H1 (cell line): ENCODE measurements at regions not wholly inside any gene's neighbourhood (a gene's known extent, or its start where the extent isn't known, plus 50 kb on each side); places are given as distances from the start of the nearest gene placed in this dataset.

Experiments
- CTCF ChIA-PET: fragments of 300-600 bp; sonication (Branson Sonifier 250); formaldehyde crosslinking; loops from one replicate; lab custom pipeline; 2021; ENCODE audit not compliant: partially characterized antibody; lab: Charles Lee
- POLR2A ChIA-PET: fragments of 300-600 bp; sonication (Branson Sonifier 250); formaldehyde crosslinking; loops from one replicate; lab custom pipeline; 2021; ENCODE audit warnings: inconsistent platforms; ENCODE audit not compliant: partially characterized antibody; lab: Charles Lee
- DNase-seq, 2 experiments: peaks; one replicate each; pipeline versions ENCODE4 v3.0.0 to v3.0.0-alpha.2; 2010 to 2022; ENCODE audit warnings: low spot score in 2 of 2, low read depth in 1 of 2, mixed read lengths in 1 of 2
- FAIRE-seq: peaks from 2 replicates; lab custom pipeline; 2011; peaks lifted over from hg19 to GRCh38; lab: Jason Lieb, UNC
- H2AFZ ChIP-seq: 2 replicates; pipeline ENCODE4 v1.8.1; 2012; ENCODE audit warnings: low read length, inconsistent platforms
- H2AK5ac ChIP-seq: 2 replicates; pipeline ENCODE4 v1.6.1; 2013; ENCODE audit warnings: low read depth, low read length
- H2BK120ac ChIP-seq: replicated peaks from 2 replicates; pipeline ENCODE3; 2013; ENCODE audit warnings: low read depth, low read length, inconsistent platforms
- H2BK12ac ChIP-seq: 2 replicates; pipeline ENCODE4 v1.6.1; 2013; ENCODE audit warnings: low read depth, low read length
- H2BK15ac ChIP-seq: 2 replicates; pipeline ENCODE4 v1.6.1; 2013; ENCODE audit warnings: low read length
- H2BK20ac ChIP-seq: 2 replicates; pipeline ENCODE4 v1.6.1; 2013; ENCODE audit warnings: low read length
- H2BK5ac ChIP-seq: 2 replicates; pipeline ENCODE4 v1.6.1; 2013; ENCODE audit warnings: low read depth, low read length
- H3K14ac ChIP-seq: 2 replicates; pipeline ENCODE4 v1.6.1; 2013; ENCODE audit warnings: inconsistent platforms; ENCODE audit not compliant: insufficient read length
- H3K18ac ChIP-seq: 2 replicates; pipeline ENCODE4 v1.6.1; 2013; ENCODE audit warnings: low read length; ENCODE audit errors: extremely low read depth
- H3K23ac ChIP-seq: 2 replicates; pipeline ENCODE4 v1.6.1; 2013; ENCODE audit warnings: inconsistent platforms; ENCODE audit not compliant: insufficient read length
- H3K23me2 ChIP-seq: 2 replicates; pipeline ENCODE4 v1.6.1; 2013; ENCODE audit warnings: low read depth, low read length
- H3K27ac ChIP-seq: 2 replicates; pipeline ENCODE4 v1.6.1; 2011; ENCODE audit warnings: low read depth, low read length, inconsistent platforms
- H3K27me3 ChIP-seq, 4 experiments: replicated peaks in 1 of 4; 1 replicate in 1 of 4; 2 replicates in 3 of 4; pipeline versions ENCODE4 v1.6.1 to v1.8.1; 2011 to 2013; ENCODE audit warnings: low read length in 3 of 4, mild to moderate bottlenecking in 3 of 4, inconsistent platforms in 2 of 4, mixed read lengths in 2 of 4, moderate library complexity in 1 of 4; ENCODE audit not compliant: control insufficient read depth in 3 of 4, insufficient read depth in 3 of 4; ENCODE audit errors: extremely low read depth in 1 of 4
- H3K36me3 ChIP-seq, 4 experiments: 2 replicates each; pipeline versions ENCODE4 v1.6.1 to v1.8.1; 2011 to 2013; ENCODE audit warnings: mild to moderate bottlenecking in 4 of 4, low read length in 3 of 4, moderate library complexity in 2 of 4, control low read depth in 1 of 4, inconsistent platforms in 1 of 4; ENCODE audit not compliant: insufficient read depth in 4 of 4, control insufficient read depth in 2 of 4
- H3K4ac ChIP-seq: replicated peaks from 2 replicates; pipeline ENCODE3; 2013; ENCODE audit warnings: low read length, low read depth, mixed read lengths, inconsistent platforms; ENCODE audit not compliant: insufficient read length
- H3K4me1 ChIP-seq, 4 experiments: replicated peaks in 1 of 4; 1 replicate in 1 of 4; 2 replicates in 3 of 4; pipeline versions ENCODE4 v1.6.1 to v1.8.1; 2011 to 2013; ENCODE audit warnings: low read length in 3 of 4, inconsistent platforms in 2 of 4, mixed read lengths in 1 of 4; ENCODE audit not compliant: insufficient read depth in 4 of 4, control insufficient read depth in 3 of 4
- H3K4me2 ChIP-seq, 2 experiments: 2 replicates each; pipeline versions ENCODE4 v1.6.1 to v1.8.1; 2011 to 2013; ENCODE audit warnings: low read depth in 2 of 2, low read length in 2 of 2, control low read depth in 1 of 2, inconsistent platforms in 1 of 2, mild to moderate bottlenecking in 1 of 2; ENCODE audit not compliant: insufficient read depth in 1 of 2
- H3K4me3 ChIP-seq, 4 experiments: fragments of 200-600, 300-600 bp in 1 of 4; sonication (generic), shearing (Covaris generic), sonication (Bioruptor Twin) in 1 of 4; 2 replicates each; pipeline versions ENCODE4 v1.5.1 to v1.8.1; 2011 to 2016; ENCODE audit warnings: low read length in 4 of 4, low read depth in 3 of 4, control low read depth in 2 of 4, inconsistent platforms in 2 of 4, mild to moderate bottlenecking in 2 of 4, mixed read lengths in 1 of 4, moderate library complexity in 1 of 4; ENCODE audit not compliant: insufficient read depth in 2 of 4; ENCODE audit errors: extremely low read depth in 1 of 4
- H3K56ac ChIP-seq: replicated peaks from 2 replicates; pipeline ENCODE3; 2013; ENCODE audit warnings: low read depth, mild to moderate bottlenecking, mixed read lengths, low read length, inconsistent platforms; ENCODE audit not compliant: insufficient read length
- H3K79me1 ChIP-seq: 2 replicates; pipeline ENCODE4 v1.6.1; 2013; ENCODE audit warnings: low read depth, low read length, control low read depth
- H3K79me2 ChIP-seq, 2 experiments: 2 replicates each; pipeline versions ENCODE4 v1.6.1 to v1.8.1; 2012 to 2013; ENCODE audit warnings: low read length in 2 of 2, mild to moderate bottlenecking in 2 of 2, inconsistent platforms in 1 of 2; ENCODE audit not compliant: insufficient read depth in 2 of 2, control insufficient read depth in 1 of 2
- H3K9ac ChIP-seq, 4 experiments: replicated peaks in 1 of 4; 1 replicate in 1 of 4; 2 replicates in 3 of 4; pipeline versions ENCODE4 v1.6.1 to v1.8.1; 2011 to 2013; ENCODE audit warnings: low read depth in 3 of 4, low read length in 3 of 4, control low read depth in 2 of 4, mild to moderate bottlenecking in 2 of 4, moderate library complexity in 2 of 4, inconsistent platforms in 1 of 4; ENCODE audit errors: extremely low read depth in 1 of 4
- H3K9me3 ChIP-seq, 2 experiments: 2 replicates each; pipeline versions ENCODE4 v1.6.1 to v1.8.1; 2012 to 2013; ENCODE audit warnings: mild to moderate bottlenecking in 2 of 2, moderate library complexity in 2 of 2, control low read depth in 1 of 2, inconsistent platforms in 1 of 2, low read depth in 1 of 2, low read length in 1 of 2, mixed read lengths in 1 of 2; ENCODE audit not compliant: insufficient read depth in 2 of 2
- H4K20me1 ChIP-seq, 2 experiments: replicated peaks in 1 of 2; 2 replicates each; pipeline versions ENCODE3 to v1.8.1; 2011 to 2013; ENCODE audit warnings: inconsistent platforms in 2 of 2, low read length in 2 of 2, mild to moderate bottlenecking in 1 of 2; ENCODE audit not compliant: insufficient read depth in 2 of 2, control insufficient read depth in 1 of 2
- H4K5ac ChIP-seq: 2 replicates; pipeline ENCODE4 v1.6.1; 2013; ENCODE audit warnings: low read length, low read depth, mixed read lengths, inconsistent platforms; ENCODE audit not compliant: insufficient read length
- H4K8ac ChIP-seq: 2 replicates; pipeline ENCODE4 v1.8.0; 2013; ENCODE audit warnings: mild to moderate bottlenecking, moderate library complexity, low read length, inconsistent platforms; ENCODE audit not compliant: insufficient read depth; ENCODE audit errors: extremely low read depth
- H4K91ac ChIP-seq: replicated peaks from 2 replicates; pipeline ENCODE3; 2013; ENCODE audit warnings: low read length, mixed read lengths, inconsistent platforms; ENCODE audit not compliant: insufficient read length
- CHD1 ChIP-seq: IDR thresholded peaks from 2 replicates; pipeline ENCODE4 v1.6.1; 2012; ENCODE audit warnings: low read depth, low read length, improper control_type of control experiment
- CREB1 ChIP-seq: IDR thresholded peaks from 2 replicates; pipeline ENCODE4 v1.6.1; 2012; ENCODE audit warnings: inconsistent platforms
- CTCF ChIP-seq, 3 experiments: IDR thresholded peaks; 1 replicate in 2 of 3; 2 replicates in 1 of 3; pipeline versions ENCODE4 v1.5.1 to v1.6.1; 2011; ENCODE audit warnings: low read length in 3 of 3, mild to moderate bottlenecking in 3 of 3, inconsistent platforms in 2 of 3, low read depth in 1 of 3, moderate library complexity in 1 of 3; ENCODE audit not compliant: insufficient read depth in 1 of 3; ENCODE audit errors: control extremely low read depth in 1 of 3
- MAX ChIP-seq: IDR thresholded peaks from 2 replicates; pipeline ENCODE4 v1.6.1; 2012; ENCODE audit warnings: inconsistent platforms
- RAD21 ChIP-seq, 2 experiments: IDR thresholded peaks in 1 of 2; conservative IDR thresholded peaks in 1 of 2; 2 replicates each; pipeline ENCODE4 v1.6.1; 2011; ENCODE audit warnings: low read depth in 2 of 2, low read length in 2 of 2, improper control_type of control experiment in 1 of 2, inconsistent platforms in 1 of 2, mild to moderate bottlenecking in 1 of 2, moderate library complexity in 1 of 2
- WGBS, 2 experiments: shearing (Covaris generic) in 1 of 2; methylation state at CpG; one replicate each; pipeline versions ENCODE4 v1.1.6 to v1.1.7; 2013 to 2015; ENCODE audit warnings: low lambda C conversion rate in 2 of 2, mixed read lengths in 2 of 2, inconsistent platforms in 1 of 2, low coverage in 1 of 2, missing lambda C conversion rate in 1 of 2; ENCODE audit not compliant: insufficient replicate concordance in 2 of 2, insufficient coverage in 1 of 2, insufficient read length in 1 of 2; ENCODE audit errors: extremely low coverage in 1 of 2, missing lambda C conversion rate in 1 of 2; 5-methylcytosine and 5-hydroxymethylcytosine counted together

- H2AFZ ChIP-seq, result no peak overlapping the region
Observed at GRCh38 chr5:149434162-149435014, 55.3 kb upstream of the IL17B start.

More at GRCh38 chr5:149434162-149435014, 55.3 kb upstream of the IL17B start:
- H3K56ac ChIP-seq, result no peak overlapping the region
- H3K27ac ChIP-seq, result no peak overlapping the region
- ChIA-PET POLR2A (interaction anchor here (0.9 to 1.8 kb wide), 6 partner anchors 13 to 77 kb away, joined by 3 to 5 read pairs (median 4); partner anchors contain the start of gene PCYOX1L), CTCF (interaction anchor here (0.6 to 22.4 kb wide), 49 partner anchors 9 to 309 kb away, joined by 3 to 1310 read pairs (median 5); partner anchors contain the start of genes ARHGEF37, CSNK1A1, GRPEL2 and IL17B)
- 0 out of 2 replicates have a peak overlapping the region, but pooled peaks have one; percentile 37 for H2BK15ac ChIP-seq
- no peaks in the 10 kb centered on the region for H3K27me3 ChIP-seq
- H3K9me3 ChIP-seq, result no peaks in the 10 kb centered on the region
- no peak overlapping the region for H4K5ac ChIP-seq
- no peak overlapping the region for H3K9ac ChIP-seq
- no peaks in the 10 kb centered on the region for H3K79me2 ChIP-seq
- no peak overlapping the region for H2AK5ac ChIP-seq
- 59% methylated on average over 7 of the region's 7 CpGs; no CpG with 5 or more reads in 1 of the 2 experiments for WGBS, 2 experiments
- H2BK120ac ChIP-seq, result no peak overlapping the region
- no peak overlapping the region for H3K18ac ChIP-seq
- 0 out of 2 replicates have a peak overlapping the region, but pooled peaks have one; percentile 46 for H2BK12ac ChIP-seq
- no peaks in the 10 kb centered on the region for H3K23me2 ChIP-seq
- no peak overlapping the region for H2BK5ac ChIP-seq
- no peak overlapping the region for H4K8ac ChIP-seq
- no peak overlapping the region for H3K4me2 ChIP-seq
- no peaks in the 10 kb centered on the region for H3K79me1 ChIP-seq
- no peak overlapping the region for H4K91ac ChIP-seq
- FAIRE-seq, result peak; percentile 84
- H3K4me3 ChIP-seq, result no peak overlapping the region
- no peak overlapping the region for H3K14ac ChIP-seq
- TF ChIP-seq CTCF (IDR thresholded peaks at IDR 0.05; ENCODE audit: control extremely low read depth in 1 of 3, insufficient read depth in 1 of 3, low read depth in 1 of 3, low read length in 3 of 3) (peak; percentile 80 to 90 (median 88)), MAX (peak; percentile 54), RAD21 (IDR thresholded peaks at IDR 0.05 in 1 of 2, conservative IDR thresholded peaks at IDR 0.05 in 1 of 2; ENCODE audit: low read depth in 2 of 2, low read length in 2 of 2) (peak; percentile 82 to 88), CHD1 (no peak), CREB1 (peak; percentile 67)
- H4K20me1 ChIP-seq, result no peaks in the 10 kb centered on the region
- peak overlapping the region; percentile 68; the same call in 1 of the 2 replicates for H2BK20ac ChIP-seq
- H3K4me1 ChIP-seq, result peaks cover 0 to 5% (median 2%) of the 10 kb centered on the region in 4 experiments; a peak in 2 of 7 replicates
- H3K23ac ChIP-seq, result no peak overlapping the region
- H3K4ac ChIP-seq, result no peak overlapping the region
- H3K36me3 ChIP-seq, result no peaks in the 10 kb centered on the region
- DNase-seq, result peak; percentile 62 to 87
